Tibial artery (tissue), 4 donors: ENCODE measurements at regions not wholly inside any gene's neighbourhood (a gene's known extent, or its start where the extent isn't known, plus 50 kb on each side); places are given as distances from the start of the nearest gene placed in this dataset.

Source experiments
- DNase-seq, 2 donors: peaks; one replicate each; pipeline ENCODE4 v3.0.0-alpha.2; 2019
- H3K27ac ChIP-seq, 2 donors: fragments of 200-600 bp; sonication (generic) in 1 of 2; 1 replicate in 1 of 2; 2 replicates in 1 of 2; pipeline ENCODE4 v1.5.1; 2018 to 2019; ENCODE audit warnings: mild to moderate bottlenecking in 1 of 2
- H3K27me3 ChIP-seq, 2 donors: fragments of 200-600 bp; sonication (generic) in 1 of 2; one replicate each; pipeline versions ENCODE4 v1.5.1 to v1.6.0; 2016 to 2019
- H3K36me3 ChIP-seq, 3 donors: fragments of 200-600 bp; sonication (generic) in 2 of 3; one replicate each; pipeline ENCODE4 v1.5.1; 2016 to 2019; ENCODE audit warnings: mild to moderate bottlenecking in 2 of 3
- H3K4me1 ChIP-seq, 4 donors: fragments of 200-600 bp; sonication (generic) in 2 of 4; 1 replicate in 3 of 4; 2 replicates in 1 of 4; pipeline ENCODE4 v1.5.1; 2016 to 2019
- H3K4me3 ChIP-seq, 2 donors: fragments of 200-600 bp; sonication (generic) in 1 of 2; 1 replicate in 1 of 2; 2 replicates in 1 of 2; pipeline ENCODE4 v1.5.1; 2018 to 2019; ENCODE audit warnings: mild to moderate bottlenecking in 2 of 2
- H3K9me3 ChIP-seq, 3 donors: fragments of 200-600 bp; sonication (generic) in 1 of 3; one replicate each; pipeline ENCODE4 v1.5.1; 2016 to 2019
- CTCF ChIP-seq, 2 experiments: fragments of 200-600 bp in 1 of 2; fragments of 450-650 bp in 1 of 2; IDR thresholded peaks; one replicate each; pipeline ENCODE4 v1.5.1; 2017 to 2019; ENCODE audit warnings: antibody characterized with exemption in 2 of 2, mild to moderate bottlenecking in 1 of 2, moderate library complexity in 1 of 2
- intact Hi-C: fragments of 100-400 bp; cut with DNase I; formaldehyde crosslinking; loops from one replicate; pipeline ENCODE4 v1.15.0; 2023; ENCODE audit warnings: low total_unique reads

DNA sequence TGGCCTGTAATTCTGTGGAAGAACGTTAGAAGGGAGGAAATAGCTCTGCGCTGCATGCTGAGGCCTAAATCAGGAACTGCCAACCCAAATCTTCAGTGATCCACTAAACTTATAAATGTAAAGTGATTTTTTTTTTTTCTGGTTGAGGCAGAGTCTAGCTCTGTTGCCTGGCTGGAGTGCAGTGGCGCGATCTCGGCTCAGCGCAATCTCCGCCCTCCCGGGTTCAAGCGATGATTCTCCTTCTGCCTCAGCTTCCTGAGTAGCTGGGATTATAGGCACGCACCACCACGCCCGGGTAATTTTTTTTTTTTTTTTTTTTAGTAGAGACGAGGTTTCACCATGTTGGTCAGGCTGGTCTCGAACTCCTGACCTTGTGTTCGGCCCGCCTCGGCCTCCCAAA, 717.4 kb upstream of the FAM174A start:
- TF ChIP-seq CTCF (IDR thresholded peaks at IDR 0.05): no peak
- intact Hi-C loops: no loop called here
- Histone ChIP-seq H3K27me3 (no peaks in the 10 kb centered on the region), H3K4me3 (no peak overlapping the region), H3K9me3 (no peaks in the 10 kb centered on the region), H3K4me1 (no peaks in the 10 kb centered on the region), H3K27ac (no peak overlapping the region), H3K36me3 (no peaks in the 10 kb centered on the region)
- no peak for DNase-seq

- TF ChIP-seq CTCF (IDR thresholded peaks at IDR 0.05): no peak
- Histone ChIP-seq H3K4me3 (no peak overlapping the region), H3K36me3 (no peaks in the 10 kb centered on the region), H3K27ac (no peak overlapping the region), H3K4me1 (no peaks in the 10 kb centered on the region), H3K9me3 (no peaks in the 10 kb centered on the region), H3K27me3 (no peaks in the 10 kb centered on the region)
- intact Hi-C loops: no loop called here
- DNase-seq: no peak
Observed at GRCh38 chr5:99814321-99815063, 720.7 kb upstream of the FAM174A start.

DNA sequence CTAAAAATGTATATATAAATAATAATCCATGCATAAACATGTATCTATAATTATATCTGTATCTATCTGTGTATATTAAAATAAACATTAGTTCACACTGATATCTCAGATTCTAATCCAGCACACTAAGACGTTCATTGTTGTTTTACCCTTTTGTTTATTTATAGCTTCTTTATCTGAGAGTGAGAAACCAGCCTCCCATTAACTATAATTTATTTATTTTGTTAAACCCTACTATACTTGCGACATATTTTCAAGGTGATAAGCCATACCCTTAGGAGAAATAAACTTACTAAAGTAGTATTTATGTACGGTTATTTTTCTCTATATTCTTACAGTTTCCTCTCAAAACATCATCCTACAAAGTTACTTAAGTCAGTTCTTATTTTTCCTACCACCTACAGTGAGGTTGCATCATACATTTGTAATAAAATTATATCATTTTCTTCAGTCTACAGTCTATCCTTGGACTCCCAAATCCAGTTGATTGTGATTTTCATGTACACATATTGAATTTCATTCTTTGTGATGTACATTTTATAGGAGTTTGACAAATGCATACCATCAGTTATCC, 726.4 kb upstream of the FAM174A start:
- Histone ChIP-seq H3K4me3 (no peak overlapping the region), H3K4me1 (no peaks in the 10 kb centered on the region), H3K27me3 (no peaks in the 10 kb centered on the region), H3K9me3 (no peaks in the 10 kb centered on the region), H3K36me3 (no peaks in the 10 kb centered on the region), H3K27ac (no peak overlapping the region)
- TF ChIP-seq CTCF (IDR thresholded peaks at IDR 0.05): no peak
- intact Hi-C loops: no loop called here
- no peak for DNase-seq

DNA sequence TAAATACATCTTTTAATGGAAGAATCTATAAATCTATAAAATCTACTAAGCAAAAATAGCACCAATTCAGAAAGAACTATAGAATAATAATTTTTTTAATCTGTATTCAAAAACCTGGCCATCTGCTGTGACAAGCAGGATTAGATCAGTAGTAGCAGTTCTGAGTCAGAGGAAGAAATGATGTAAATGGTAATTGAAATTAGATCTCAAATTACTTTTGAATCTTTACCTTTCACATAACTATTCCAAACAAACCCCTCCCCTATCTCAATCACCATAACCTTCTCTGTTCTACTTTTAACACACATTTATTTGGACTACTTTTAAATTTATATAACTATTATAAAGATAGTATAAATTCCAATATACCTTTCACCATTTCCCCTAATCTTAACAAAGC, 727.8 kb upstream of the FAM174A start:
- Histone ChIP-seq H3K9me3 (no peaks in the 10 kb centered on the region), H3K4me1 (no peaks in the 10 kb centered on the region), H3K27me3 (no peaks in the 10 kb centered on the region), H3K36me3 (no peaks in the 10 kb centered on the region), H3K27ac (no peak overlapping the region), H3K4me3 (no peak overlapping the region)
- DNase-seq: no peak
- no peak for TF ChIP-seq CTCF (IDR thresholded peaks at IDR 0.05)
- intact Hi-C loops: no loop called here

GRCh38 chr5:99795031-99795430, 740.1 kb upstream of the FAM174A start:
- Histone ChIP-seq H3K9me3 (no peaks in the 10 kb centered on the region), H3K4me1 (no peaks in the 10 kb centered on the region)

More at GRCh38 chr5:99795031-99795430, 740.1 kb upstream of the FAM174A start:
- no peak for DNase-seq
- intact Hi-C loops: no loop called here
- no peaks in the 10 kb centered on the region for H3K36me3 ChIP-seq
- no peaks in the 10 kb centered on the region for H3K27me3 ChIP-seq
- H3K4me3 ChIP-seq: no peak overlapping the region
- TF ChIP-seq CTCF (IDR thresholded peaks at IDR 0.05): no peak
- no peak overlapping the region for H3K27ac ChIP-seq
